Bone marrow (tissue), 2 donors: ENCODE measurements at regions not wholly inside any gene's neighbourhood (a gene's known extent, or its start where the extent isn't known, plus 50 kb on each side); places are given as distances from the start of the nearest gene placed in this dataset.

ENCODE experiments used
- DNase-seq, 2 donors: peaks; one replicate each; lab custom pipeline; 2025; lab: John Stamatoyannopoulos, UW

- DNase-seq = no peak
Observed at GRCh38 chr1:87560601-87561360, 232.1 kb downstream of the LMO4 start.

GRCh38 chr1:87563211-87563610, 234.5 kb downstream of the LMO4 start:
- DNase-seq = no peak

- no peak for DNase-seq
Observed at GRCh38 chr1:87565861-87566260, 237.2 kb downstream of the LMO4 start.

GRCh38 chr1:87568005-87568404, 239.3 kb downstream of the LMO4 start:
- DNase-seq = no peak

- no peak for DNase-seq
Observed at GRCh38 chr1:87568911-87569310, 240.2 kb downstream of the LMO4 start.

GRCh38 chr1:87572008-87572407, 243.3 kb downstream of the LMO4 start:
- no peak for DNase-seq

GRCh38 chr1:87572891-87573290, 244.2 kb downstream of the LMO4 start:
- no peak for DNase-seq

DNA sequence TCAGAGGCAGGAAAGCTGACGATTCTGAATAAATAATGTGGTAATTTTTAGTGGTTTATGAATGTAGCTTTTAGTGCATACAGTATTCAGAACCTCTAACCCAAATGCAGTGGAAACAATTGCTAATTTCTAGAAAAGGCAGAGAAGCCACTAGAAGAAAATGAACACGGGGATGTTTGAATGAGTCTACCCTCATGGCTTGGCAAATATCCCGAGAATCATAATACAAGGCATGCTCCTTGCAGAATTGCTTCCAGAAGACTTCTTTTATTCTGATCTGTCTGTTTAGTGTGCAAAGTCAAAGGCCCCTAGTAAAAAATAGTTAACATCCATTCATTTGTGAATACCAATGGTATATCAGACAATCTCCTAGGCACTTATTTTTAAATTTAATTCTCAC, 246.8 kb downstream of the LMO4 start:
- DNase-seq = no peak

DNA sequence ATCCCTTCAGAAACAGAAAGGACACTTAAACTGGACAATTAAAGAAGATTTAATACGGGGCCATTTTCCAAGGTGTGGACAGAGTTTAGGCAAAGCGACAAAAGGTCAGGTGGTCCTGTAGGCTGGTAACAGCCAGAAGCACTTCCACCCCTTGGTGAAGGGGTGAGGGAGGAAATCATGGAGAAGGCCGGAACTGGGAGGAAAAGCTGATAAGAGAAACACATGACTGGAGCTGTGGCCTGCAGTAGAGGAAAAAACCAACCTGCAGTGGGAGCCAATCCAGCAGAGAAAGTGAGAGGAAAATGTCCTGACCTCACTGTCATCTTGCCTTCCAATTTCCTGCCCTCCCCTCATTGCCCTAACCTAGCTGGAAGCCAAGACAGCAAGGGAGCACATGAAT, 249.8 kb downstream of the LMO4 start:
- no peak for DNase-seq

- no peak for DNase-seq
Observed at GRCh38 chr1:87583459-87583858, 254.8 kb downstream of the LMO4 start.

GRCh38 chr1:87584586-87584985, 255.9 kb downstream of the LMO4 start:
- no peak for DNase-seq

GRCh38 chr1:87586501-87586900, 257.8 kb downstream of the LMO4 start:
- DNase-seq = no peak

GRCh38 chr1:87588495-87588894, 259.8 kb downstream of the LMO4 start:
- DNase-seq = no peak

DNA sequence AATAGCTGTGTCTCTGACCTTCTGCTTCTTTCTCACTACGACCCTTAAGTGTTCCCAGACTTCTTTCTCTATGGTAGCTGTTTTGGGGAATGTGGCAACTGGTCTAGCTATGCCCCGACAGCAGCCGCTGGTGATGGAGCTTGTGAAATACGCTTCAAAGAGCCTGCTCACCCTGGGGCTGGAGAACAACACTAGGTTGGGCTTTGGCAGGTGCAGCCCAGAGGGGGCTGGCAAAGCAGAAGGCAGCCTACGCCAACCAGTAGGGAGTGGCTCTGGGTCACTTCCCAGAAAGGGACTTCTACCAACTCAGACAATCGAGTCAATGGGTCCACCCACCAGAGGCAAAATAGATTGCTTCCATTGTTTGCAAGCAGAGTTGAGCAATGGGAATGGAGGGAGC, 262.8 kb downstream of the LMO4 start:
- no peak for DNase-seq

DNA sequence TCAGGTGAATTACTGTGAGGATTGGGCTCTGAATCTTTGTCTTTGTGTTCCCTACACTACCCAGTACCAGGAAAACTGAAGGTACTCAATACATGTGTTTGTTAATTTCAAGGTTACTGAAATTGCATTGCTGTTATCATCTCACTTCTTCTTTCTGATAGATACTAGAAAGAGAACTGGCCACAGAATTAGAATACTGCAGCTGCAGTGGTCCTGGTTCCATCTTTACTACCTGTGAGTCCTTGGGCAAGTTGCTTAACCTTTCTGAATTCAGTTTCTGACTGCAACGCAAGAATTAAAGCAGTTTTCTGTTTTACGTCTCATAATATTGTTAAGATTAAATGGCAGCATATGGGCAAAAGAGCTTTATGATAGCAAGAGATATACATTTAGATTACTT, 263.5 kb downstream of the LMO4 start:
- no peak for DNase-seq

DNA sequence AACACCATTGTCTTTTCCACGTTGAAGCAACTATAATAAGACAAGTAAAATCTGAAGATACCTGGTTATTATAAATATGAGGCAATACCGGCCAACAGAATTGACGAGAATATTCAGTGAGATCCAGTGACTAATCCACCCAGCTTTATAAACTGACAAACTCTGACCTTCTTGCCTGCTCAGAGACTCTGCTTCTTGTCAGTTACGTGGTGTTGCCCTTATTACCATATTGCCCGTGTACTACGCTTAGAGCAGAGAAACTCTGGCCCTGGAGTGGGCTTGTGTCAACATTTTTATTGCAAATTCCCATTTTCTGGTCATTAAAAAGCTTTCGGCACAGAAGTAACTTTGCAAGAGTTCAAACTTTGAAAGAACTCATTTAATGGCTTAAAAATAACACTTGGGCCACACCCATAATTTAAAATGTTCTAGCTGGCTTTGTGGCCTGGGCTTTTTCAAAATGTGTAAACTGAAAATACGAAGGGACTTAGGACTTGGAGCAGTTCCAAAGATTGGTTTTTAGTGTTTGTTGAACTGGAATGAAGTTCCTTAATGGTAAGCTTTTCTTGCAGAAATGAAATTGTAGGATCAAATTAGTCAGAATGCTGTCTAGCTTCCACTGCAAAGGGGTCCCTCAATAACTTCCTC, 266.2 kb downstream of the LMO4 start:
- DNase-seq = no peak

DNA sequence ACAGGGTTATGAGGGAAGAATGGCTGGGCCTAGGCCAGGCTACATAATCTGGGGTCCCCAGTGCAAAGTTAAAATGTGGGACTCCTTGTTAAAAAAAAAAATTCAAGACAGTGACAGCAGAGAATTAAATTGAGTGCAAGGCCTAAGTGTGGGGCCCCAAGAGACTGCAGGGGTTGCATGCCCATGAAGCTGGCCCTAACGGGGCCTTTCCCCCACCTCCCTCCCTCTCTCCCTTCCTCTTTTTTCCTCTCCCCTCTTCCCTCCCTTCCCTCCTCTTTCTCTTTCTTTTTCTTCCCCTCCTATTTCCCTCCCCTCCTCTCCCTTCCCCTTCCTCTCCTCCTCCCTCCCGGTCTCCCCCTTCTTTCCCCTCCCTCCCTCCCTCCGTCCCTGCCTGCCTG, 266.7 kb downstream of the LMO4 start:
- DNase-seq = no peak

DNA sequence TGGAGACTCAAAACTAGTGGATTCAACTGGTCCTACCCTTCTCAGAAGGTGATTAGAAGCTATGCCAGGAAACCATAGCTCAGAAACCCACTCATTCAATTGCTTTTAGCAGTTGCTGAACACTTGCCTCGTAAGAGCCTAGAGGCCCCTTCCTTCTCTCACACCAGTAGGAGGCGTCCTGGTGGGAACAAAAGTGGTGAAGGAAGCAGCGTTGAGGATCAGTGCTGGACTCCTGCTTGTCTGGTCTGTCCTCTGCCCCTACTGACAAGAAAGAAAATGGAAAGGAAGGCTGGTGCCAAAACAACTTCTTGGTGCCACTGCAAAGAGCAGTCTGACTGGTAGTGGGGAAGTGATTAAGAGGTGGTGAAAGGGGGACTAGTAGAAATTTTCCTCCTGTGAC, 269.7 kb downstream of the LMO4 start:
- no peak for DNase-seq

DNA sequence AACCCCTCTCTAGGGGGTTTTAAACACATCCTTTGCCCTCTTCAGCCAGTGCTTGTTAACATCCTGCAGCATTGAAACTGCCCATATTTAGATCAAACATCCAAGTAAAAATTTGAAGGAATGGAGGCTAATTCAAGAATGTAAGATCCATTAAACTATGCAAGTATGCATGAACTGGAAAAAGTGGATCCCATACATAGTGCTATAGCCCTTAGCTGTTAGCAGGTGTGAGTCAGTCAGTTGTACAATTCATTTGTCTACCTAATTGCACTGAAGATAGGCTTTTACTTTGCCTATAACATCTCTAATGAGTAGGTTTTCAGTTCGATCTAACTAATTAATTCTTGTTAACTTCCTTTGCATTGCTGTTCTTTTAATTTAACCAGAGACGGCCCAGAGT, 270.9 kb downstream of the LMO4 start:
- DNase-seq = no peak

DNA sequence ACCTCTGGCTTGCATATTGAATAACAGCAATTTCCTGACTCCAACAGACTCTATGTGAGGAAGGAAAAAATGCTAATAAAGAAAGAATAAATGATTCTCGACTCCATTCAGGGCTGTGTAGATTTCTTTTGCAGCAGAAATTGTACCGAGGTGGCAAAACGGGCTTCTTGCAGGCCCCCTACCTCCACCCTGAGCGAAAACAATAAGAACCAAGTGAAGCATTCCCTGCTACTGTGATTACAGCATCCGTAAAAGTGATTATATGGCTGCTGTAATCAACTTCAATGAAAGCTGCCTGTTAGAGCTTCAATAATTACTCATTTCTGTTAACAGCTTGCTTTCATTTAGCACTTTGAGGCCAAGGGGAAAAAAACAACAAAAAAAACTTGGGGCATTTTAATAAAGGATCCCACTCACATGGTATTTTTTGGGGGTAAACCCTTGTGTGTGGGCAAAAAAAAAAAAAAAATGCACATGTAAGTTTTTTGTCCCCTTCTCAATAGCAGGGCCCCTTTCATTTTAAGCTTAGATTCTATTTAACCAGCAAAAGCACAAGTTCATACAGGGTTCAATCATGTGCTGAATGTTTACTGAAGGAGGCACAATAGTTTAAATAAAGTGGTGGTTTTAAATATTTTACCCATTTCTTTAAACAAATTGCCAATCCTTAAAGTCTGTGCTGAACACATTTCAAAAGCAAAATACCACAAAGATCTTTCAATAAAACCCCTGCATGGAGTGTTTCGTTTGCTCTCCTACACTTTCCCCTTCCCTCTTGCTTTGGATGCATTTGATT, 271.6 kb downstream of the LMO4 start:
- no peak for DNase-seq

DNA sequence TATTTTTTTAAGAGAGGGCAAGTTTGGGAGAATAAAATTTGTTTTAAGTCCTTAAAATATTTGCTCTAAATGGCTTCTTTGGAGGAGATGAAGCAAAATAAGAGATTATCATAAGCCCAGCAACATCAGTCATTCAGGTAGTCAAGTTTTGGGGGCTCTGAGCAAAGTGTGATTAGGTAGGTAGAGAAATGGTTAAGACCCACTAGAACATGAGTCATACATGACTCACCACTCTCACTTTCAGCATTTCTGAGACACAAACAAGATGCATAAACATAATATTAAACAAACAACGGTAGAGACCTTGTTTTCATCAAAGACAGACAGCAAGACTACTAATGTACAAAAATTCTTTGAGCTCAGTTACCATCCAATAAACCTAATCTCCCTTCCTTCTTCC, 272.2 kb downstream of the LMO4 start:
- no peak for DNase-seq

GRCh38 chr1:87603626-87604025, 274.9 kb downstream of the LMO4 start:
- DNase-seq = no peak

- no peak for DNase-seq
Observed at GRCh38 chr1:87612956-87613355, 284.3 kb downstream of the LMO4 start.
